Transverse colon (tissue), 4 donors: ENCODE measurements at regions not wholly inside any gene's neighbourhood (a gene's known extent, or its start where the extent isn't known, plus 50 kb on each side); places are given as distances from the start of the nearest gene placed in this dataset.

Source experiments
- DNase-seq: peaks from one replicate; pipeline ENCODE4 v3.0.0-alpha.2; 2019
- H3K27ac ChIP-seq, 4 donors: fragments of 200-600 bp; sonication (generic); 2 replicates each; pipeline ENCODE4 v1.5.1; 2016 to 2018; ENCODE audit warnings: inconsistent platforms in 4 of 4
- H3K27me3 ChIP-seq: fragments of 200-600 bp; sonication (generic); 2 replicates; pipeline ENCODE4 v1.5.1; 2017; ENCODE audit warnings: inconsistent platforms
- H3K36me3 ChIP-seq, 4 donors: fragments of 200-600 bp; sonication (generic); 2 replicates each; pipeline ENCODE4 v1.5.1; 2017 to 2019; ENCODE audit warnings: inconsistent platforms in 4 of 4
- H3K4me1 ChIP-seq, 4 donors: fragments of 200-600 bp; sonication (generic); 2 replicates each; pipeline ENCODE4 v1.5.1; 2017 to 2020; ENCODE audit warnings: inconsistent platforms in 4 of 4
- H3K4me3 ChIP-seq, 4 donors: fragments of 200-600 bp; sonication (generic); 1 replicate in 1 of 4; 2 replicates in 3 of 4; pipeline versions ENCODE4 v1.5.1 to v1.6.1; 2017 to 2019; ENCODE audit warnings: inconsistent platforms in 4 of 4
- H3K9me3 ChIP-seq, 2 donors: fragments of 200-600 bp; sonication (generic); 2 replicates each; pipeline ENCODE4 v1.5.1; 2017 to 2019; ENCODE audit warnings: inconsistent platforms in 2 of 2
- CTCF ChIP-seq, 5 experiments: fragments of 200-600 bp in 3 of 5; fragments of 450-650 bp in 2 of 5; sonication (generic) in 3 of 5; IDR thresholded peaks; 1 replicate in 2 of 5; 2 replicates in 3 of 5; pipeline ENCODE4 v1.5.1; 2016 to 2017; ENCODE audit warnings: antibody characterized with exemption in 5 of 5, inconsistent platforms in 3 of 5, mild to moderate bottlenecking in 2 of 5, moderate library complexity in 1 of 5
- EP300 ChIP-seq: sonication (generic); formaldehyde crosslinking; IDR thresholded peaks from one replicate; pipeline ENCODE4 v1.6.1; 2017; ENCODE audit warnings: antibody characterized with exemption, low read depth
- POLR2A ChIP-seq: fragments of 450-650 bp; IDR thresholded peaks from one replicate; pipeline ENCODE4 v1.6.1; 2016; ENCODE audit warnings: antibody characterized with exemption, mild to moderate bottlenecking, moderate library complexity
- POLR2AphosphoS5 ChIP-seq, 3 donors: sonication (generic); formaldehyde crosslinking; IDR thresholded peaks; one replicate each; pipeline ENCODE4 v1.6.1; 2016; ENCODE audit warnings: antibody characterized with exemption in 3 of 3
- WGBS, 2 donors: methylation state at CpG; one replicate each; pipeline ENCODE4 v1.1.5; 2018; ENCODE audit warnings: low coverage in 1 of 2; 5-methylcytosine and 5-hydroxymethylcytosine counted together
- in situ Hi-C, 4 donors: fragments of 200-750 bp; cut with MboI; loops; one replicate each; pipeline versions ENCODE4 v1.15.0 to v1.15.1; 2017; ENCODE audit warnings: low sequenced_read_pairs in 3 of 4, low pct_ligation_motif_present in 1 of 4, low pct_unique_long_range_greater_than_20kb in 1 of 4
- intact Hi-C: fragments of 100-400 bp; cut with DNase I; formaldehyde crosslinking; loops from one replicate; pipeline ENCODE4 v1.15.1; 2023; ENCODE audit warnings: low total_unique reads

GRCh38 chr20:55513954-55514353 lies 491.4 kb downstream of the CBLN4 start:
- H3K36me3 ChIP-seq: no peaks in the 10 kb centered on the region
- H3K4me3 ChIP-seq: no peak overlapping the region
- DNase-seq: no peak
- H3K4me1 ChIP-seq: no peaks in the 10 kb centered on the region
- WGBS, 2 donors: 67 to 76% methylated on average over 1 to 4 of the region's 4 CpGs
- no peaks in the 10 kb centered on the region for H3K9me3 ChIP-seq
- in situ Hi-C loops (no loop called here), intact Hi-C loops (no loop called here)
- H3K27ac ChIP-seq: no peak overlapping the region
- TF ChIP-seq CTCF (IDR thresholded peaks at IDR 0.05) (no peak), POLR2AphosphoS5 (IDR thresholded peaks at IDR 0.05) (no peak), EP300 (no peak), POLR2A (no peak)
- H3K27me3 ChIP-seq: no peaks in the 10 kb centered on the region

- H3K27me3 ChIP-seq: no peaks in the 10 kb centered on the region
- WGBS, 2 donors: 56% methylated on average over 4 of the region's 4 CpGs; no CpG with 5 or more reads in 1 of the 2 donors
- no peaks in the 10 kb centered on the region for H3K36me3 ChIP-seq
- DNase-seq: peak; percentile 40
- no peak overlapping the region for H3K27ac ChIP-seq
- intact Hi-C loops (no loop called here), in situ Hi-C loops (no loop called here)
- TF ChIP-seq POLR2A (no peak), CTCF (IDR thresholded peaks at IDR 0.05) (no peak), POLR2AphosphoS5 (IDR thresholded peaks at IDR 0.05) (no peak), EP300 (no peak)
- H3K4me3 ChIP-seq: no peak overlapping the region
- H3K9me3 ChIP-seq: no peaks in the 10 kb centered on the region
- no peaks in the 10 kb centered on the region for H3K4me1 ChIP-seq
Measured at GRCh38 chr20:55500130-55500529, 505.2 kb downstream of the CBLN4 start.

- intact Hi-C loops (no loop called here), in situ Hi-C loops (no loop called here)
- WGBS, 2 donors: 57 to 58% methylated on average over 1 of the region's 1 CpG
- Histone ChIP-seq H3K36me3 (no peaks in the 10 kb centered on the region), H3K27me3 (no peaks in the 10 kb centered on the region), H3K9me3 (no peaks in the 10 kb centered on the region), H3K4me3 (no peak overlapping the region), H3K27ac (no peak overlapping the region), H3K4me1 (peaks cover 0 to 7% (median 0%) of the 10 kb centered on the region in 4 donors)
- DNase-seq: no peak
- no peak for TF ChIP-seq POLR2AphosphoS5 (IDR thresholded peaks at IDR 0.05)
- no peak for TF ChIP-seq POLR2A
- TF ChIP-seq EP300: no peak
- TF ChIP-seq CTCF (IDR thresholded peaks at IDR 0.05): no peak
Measured at GRCh38 chr20:55488593-55488992, 516.7 kb downstream of the CBLN4 start.

GRCh38 chr20:55478724-55479450 lies 526.4 kb downstream of the CBLN4 start:
- DNase-seq: no peak
- no peak for TF ChIP-seq POLR2AphosphoS5 (IDR thresholded peaks at IDR 0.05)
- no peak for TF ChIP-seq EP300
- no peak for TF ChIP-seq CTCF (IDR thresholded peaks at IDR 0.05)
- TF ChIP-seq POLR2A: no peak
- H3K9me3 ChIP-seq: no peaks in the 10 kb centered on the region
- H3K36me3 ChIP-seq: no peaks in the 10 kb centered on the region
- in situ Hi-C loops (no loop called here), intact Hi-C loops (no loop called here)
- no peaks in the 10 kb centered on the region for H3K27me3 ChIP-seq
- no peak overlapping the region for H3K4me3 ChIP-seq
- no peaks in the 10 kb centered on the region for H3K4me1 ChIP-seq
- WGBS, 2 donors: 50 to 53% methylated on average over 2 of the region's 2 CpGs
- no peak overlapping the region for H3K27ac ChIP-seq
